ENCODE measurements at regions not wholly inside any gene's neighbourhood (a gene's known extent, or its start where the extent isn't known, plus 50 kb on each side); places are given as distances from the start of the nearest gene placed in this dataset.

GRCh38 chr3:23675010-23675409, 130.7 kb upstream of the UBE2E1 start:
- Histone ChIP-seq H3K4me3 (ENCODE audit: low read length) (no peak overlapping the region), H3K4me1 (ENCODE audit: low read length) (no peaks in the 10 kb centered on the region), H3K9ac (ENCODE audit: low read length) (no peak overlapping the region), H3K27ac (ENCODE audit: low read length) (no peak overlapping the region), H3K79me2 (ENCODE audit: low read length) (no peaks in the 10 kb centered on the region), H3K9me3 (ENCODE audit: insufficient read depth, low read length) (peaks cover 4% of the 10 kb centered on the region; the same call in 1 of the 2 replicates), H4K20me1 (ENCODE audit: insufficient read depth, low read length) (no peaks in the 10 kb centered on the region), H2AFZ (ENCODE audit: low read depth, low read length) (no peak overlapping the region), H3K27me3 (ENCODE audit: low read depth, low read length) (peaks cover 24% of the 10 kb centered on the region), H3K4me2 (ENCODE audit: low read length) (no peak overlapping the region), H3K36me3 (replicated peaks; ENCODE audit: low read depth, low read length) (no peaks in the 10 kb centered on the region)
- TF ChIP-seq, protein P1, sequence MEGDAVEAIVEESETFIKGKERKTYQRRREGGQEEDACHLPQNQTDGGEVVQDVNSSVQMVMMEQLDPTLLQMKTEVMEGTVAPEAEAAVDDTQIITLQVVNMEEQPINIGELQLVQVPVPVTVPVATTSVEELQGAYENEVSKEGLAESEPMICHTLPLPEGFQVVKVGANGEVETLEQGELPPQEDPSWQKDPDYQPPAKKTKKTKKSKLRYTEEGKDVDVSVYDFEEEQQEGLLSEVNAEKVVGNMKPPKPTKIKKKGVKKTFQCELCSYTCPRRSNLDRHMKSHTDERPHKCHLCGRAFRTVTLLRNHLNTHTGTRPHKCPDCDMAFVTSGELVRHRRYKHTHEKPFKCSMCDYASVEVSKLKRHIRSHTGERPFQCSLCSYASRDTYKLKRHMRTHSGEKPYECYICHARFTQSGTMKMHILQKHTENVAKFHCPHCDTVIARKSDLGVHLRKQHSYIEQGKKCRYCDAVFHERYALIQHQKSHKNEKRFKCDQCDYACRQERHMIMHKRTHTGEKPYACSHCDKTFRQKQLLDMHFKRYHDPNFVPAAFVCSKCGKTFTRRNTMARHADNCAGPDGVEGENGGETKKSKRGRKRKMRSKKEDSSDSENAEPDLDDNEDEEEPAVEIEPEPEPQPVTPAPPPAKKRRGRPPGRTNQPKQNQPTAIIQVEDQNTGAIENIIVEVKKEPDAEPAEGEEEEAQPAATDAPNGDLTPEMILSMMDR (IDR thresholded peaks at IDR 0.05; ENCODE audit: low read depth, low read length), result no peak
- TF ChIP-seq EZH2phosphoT487 (IDR thresholded peaks at IDR 0.05; ENCODE audit: low read depth), result no peak

DNA sequence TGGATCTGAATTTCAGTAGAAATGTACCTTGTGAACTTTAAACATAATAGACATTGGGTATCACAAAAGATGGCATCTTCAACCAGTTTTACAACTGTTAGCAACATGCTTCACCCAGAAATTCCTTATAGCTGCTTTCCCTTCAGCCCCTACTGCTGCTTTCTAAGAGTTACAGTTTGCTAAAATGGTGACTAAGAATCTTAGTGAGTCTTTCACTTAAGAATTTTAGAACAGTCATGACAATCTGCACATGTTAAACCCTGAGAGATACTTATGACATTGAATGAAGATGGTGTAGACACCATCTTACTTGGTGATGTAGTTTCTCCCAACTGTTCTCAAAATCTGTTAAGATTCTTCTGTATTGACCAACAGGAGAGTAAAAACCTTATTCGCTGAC, 129.7 kb upstream of the UBE2E1 start:
- Histone ChIP-seq H3K4me3 (ENCODE audit: low read length) (no peak overlapping the region), H3K79me2 (ENCODE audit: low read length) (no peaks in the 10 kb centered on the region), H2AFZ (ENCODE audit: low read depth, low read length) (no peak overlapping the region), H3K27me3 (ENCODE audit: low read depth, low read length) (peaks cover 18% of the 10 kb centered on the region), H4K20me1 (ENCODE audit: insufficient read depth, low read length) (no peaks in the 10 kb centered on the region), H3K9ac (ENCODE audit: low read length) (no peak overlapping the region), H3K27ac (ENCODE audit: low read length) (no peak overlapping the region), H3K4me2 (ENCODE audit: low read length) (no peak overlapping the region), H3K4me1 (ENCODE audit: low read length) (no peaks in the 10 kb centered on the region), H3K9me3 (ENCODE audit: insufficient read depth, low read length) (peaks cover 4% of the 10 kb centered on the region; the same call in 1 of the 2 replicates), H3K36me3 (replicated peaks; ENCODE audit: low read depth, low read length) (no peaks in the 10 kb centered on the region)
- TF ChIP-seq, protein P1 (IDR thresholded peaks at IDR 0.05; ENCODE audit: low read depth, low read length), result no peak
- no peak for TF ChIP-seq EZH2phosphoT487 (IDR thresholded peaks at IDR 0.05; ENCODE audit: low read depth)

- peaks cover 4% of the 10 kb centered on the region; the same call in 1 of the 2 replicates for H3K9me3 ChIP-seq (ENCODE audit: insufficient read depth, low read length)
- no peak overlapping the region for H2AFZ ChIP-seq (ENCODE audit: low read depth, low read length)
- no peak overlapping the region for H3K4me3 ChIP-seq (ENCODE audit: low read length)
- no peaks in the 10 kb centered on the region for H3K36me3 ChIP-seq (replicated peaks; ENCODE audit: low read depth, low read length)
- TF ChIP-seq EZH2phosphoT487 (IDR thresholded peaks at IDR 0.05; ENCODE audit: low read depth), result no peak
- TF ChIP-seq, protein P1 (IDR thresholded peaks at IDR 0.05; ENCODE audit: low read depth, low read length), result no peak
- no peaks in the 10 kb centered on the region for H3K27me3 ChIP-seq (ENCODE audit: low read depth, low read length)
- no peak overlapping the region for H3K4me2 ChIP-seq (ENCODE audit: low read length)
- no peaks in the 10 kb centered on the region for H3K79me2 ChIP-seq (ENCODE audit: low read length)
- H3K4me1 ChIP-seq (ENCODE audit: low read length), result no peaks in the 10 kb centered on the region
- no peaks in the 10 kb centered on the region for H4K20me1 ChIP-seq (ENCODE audit: insufficient read depth, low read length)
- no peak overlapping the region for H3K9ac ChIP-seq (ENCODE audit: low read length)
- no peak overlapping the region for H3K27ac ChIP-seq (ENCODE audit: low read length)
These were observed 123.1 kb upstream of the UBE2E1 start for GRCh38 chr3:23682646-23683045.

DNA sequence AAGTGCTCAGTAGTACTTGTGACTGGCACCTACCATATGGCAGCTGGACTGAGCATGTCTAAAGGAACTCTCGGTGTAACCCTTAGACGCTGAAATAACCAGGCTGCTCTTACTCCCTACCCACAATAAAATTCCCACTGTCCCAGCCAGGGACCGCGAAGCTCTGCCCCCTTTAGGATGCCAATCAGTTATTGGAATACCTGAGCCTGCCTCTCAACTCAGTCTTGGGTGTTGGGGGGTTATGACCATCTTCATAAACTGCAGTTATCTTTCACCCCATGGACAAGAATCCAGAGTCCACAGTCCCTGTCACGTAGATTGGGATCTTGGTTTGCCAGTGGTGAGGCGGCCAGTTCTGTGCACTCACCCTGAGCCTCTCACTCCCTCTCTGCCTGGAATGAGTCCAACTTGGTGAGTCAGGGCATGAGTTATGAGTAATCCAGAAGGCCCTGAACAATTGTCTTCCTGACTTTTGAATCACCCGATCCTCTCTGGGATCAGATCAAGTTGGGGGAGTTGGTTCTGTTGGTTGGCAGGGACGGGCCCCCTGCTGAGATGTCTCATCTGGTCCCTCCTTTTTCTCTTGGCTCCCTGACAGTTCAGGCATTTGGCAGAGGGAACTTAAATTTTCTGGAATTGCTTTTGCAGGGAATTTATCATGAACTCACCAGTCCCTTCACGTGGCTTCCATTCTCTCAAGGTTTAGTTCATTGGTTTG, 120.1 kb upstream of the UBE2E1 start:
- Histone ChIP-seq H3K27ac (ENCODE audit: low read length) (no peak overlapping the region), H3K4me2 (ENCODE audit: low read length) (no peak overlapping the region)

More for the DNA sequence above, 120.1 kb upstream of the UBE2E1 start:
- peaks cover 6% of the 10 kb centered on the region; the same call in 1 of the 2 replicates for H3K9me3 ChIP-seq (ENCODE audit: insufficient read depth, low read length)
- H3K4me1 ChIP-seq (ENCODE audit: low read length), result no peaks in the 10 kb centered on the region
- H3K79me2 ChIP-seq (ENCODE audit: low read length), result no peaks in the 10 kb centered on the region
- H4K20me1 ChIP-seq (ENCODE audit: insufficient read depth, low read length), result no peaks in the 10 kb centered on the region
- H3K4me3 ChIP-seq (ENCODE audit: low read length), result no peak overlapping the region
- no peaks in the 10 kb centered on the region for H3K36me3 ChIP-seq (replicated peaks; ENCODE audit: low read depth, low read length)
- H3K9ac ChIP-seq (ENCODE audit: low read length), result no peak overlapping the region
- TF ChIP-seq, protein P1 (IDR thresholded peaks at IDR 0.05; ENCODE audit: low read depth, low read length), result no peak
- no peak overlapping the region for H2AFZ ChIP-seq (ENCODE audit: low read depth, low read length)
- no peaks in the 10 kb centered on the region for H3K27me3 ChIP-seq (ENCODE audit: low read depth, low read length)
